ENCODE measurements at regions not wholly inside any gene's neighbourhood (a gene's known extent, or its start where the extent isn't known, plus 50 kb on each side); places are given as distances from the start of the nearest gene placed in this dataset.

GRCh38 chr11:19524171-19524671 lies 188.4 kb upstream of the NAV2 start:
- TF ChIP-seq MAX (IDR thresholded peaks at IDR 0.05; ENCODE audit: low read depth, low read length) (no peak), BCL3 (IDR thresholded peaks at IDR 0.05; ENCODE audit: borderline replicate concordance, insufficient read depth, low read depth, low read length, poor library complexity, severe bottlenecking) (no peak), SUZ12 (IDR thresholded peaks at IDR 0.05; ENCODE audit: unreplicated experiment) (no peak), KLF5 (IDR thresholded peaks at IDR 0.05; ENCODE audit: partially characterized antibody) (no peak), CREB1 (IDR thresholded peaks at IDR 0.05; ENCODE audit: low read depth) (no peak), HDGF (IDR thresholded peaks at IDR 0.05) (no peak), TARDBP (IDR thresholded peaks at IDR 0.05; ENCODE audit: borderline replicate concordance) (no peak), BCL11A (IDR thresholded peaks at IDR 0.05; ENCODE audit: low read depth, low read length) (no peak), ZNF207 (IDR thresholded peaks at IDR 0.05; ENCODE audit: borderline replicate concordance) (no peak), BRCA1 (IDR thresholded peaks at IDR 0.05; ENCODE audit: low read depth, low read length) (no peak), RUNX3 (IDR thresholded peaks at IDR 0.05; ENCODE audit: low read length) (no peak), SKIL (IDR thresholded peaks at IDR 0.05; ENCODE audit: low read depth, poor library complexity, severe bottlenecking) (no peak), SUPT20H (IDR thresholded peaks at IDR 0.05; ENCODE audit: borderline replicate concordance, control insufficient read depth, low read depth, low read length) (no peak), ZNF217 (IDR thresholded peaks at IDR 0.05) (no peak), POLR2AphosphoS5 (IDR thresholded peaks at IDR 0.05; ENCODE audit: low read length) (no peak), PKNOX1 (IDR thresholded peaks at IDR 0.05) (no peak), POLR2A (IDR thresholded peaks at IDR 0.05; ENCODE audit: low read depth, low read length) (no peak), MTA3 (IDR thresholded peaks at IDR 0.05; ENCODE audit: borderline replicate concordance, low read length) (no peak), FOXK2 (IDR thresholded peaks at IDR 0.05) (no peak), HDAC2 (IDR thresholded peaks at IDR 0.05) (no peak)
- SMC1A ChIA-PET (ENCODE audit: uncharacterized antibody, unreplicated experiment), result interaction anchor here (0.8 to 1.7 kb wide), 3 partner anchors 9 to 49 kb away, joined by 3 to 5 read pairs (median 3); no protein-coding TSS in a partner anchor
- Histone ChIP-seq H3K27me3 (replicated peaks in 1 of 2; ENCODE audit: control insufficient read depth in 2 of 2, insufficient read depth in 2 of 2, low read length in 1 of 2) (no peaks in the 10 kb centered on the region), H3K36me3 (ENCODE audit: control insufficient read depth in 2 of 2, insufficient read depth in 2 of 2, low read length in 1 of 2) (no peaks in the 10 kb centered on the region), H3K9me3 (replicated peaks; ENCODE audit: control insufficient read depth, insufficient read depth, low read length) (no peaks in the 10 kb centered on the region), H3K4me2 (ENCODE audit: control insufficient read depth, insufficient read depth) (no peak overlapping the region), H3K9ac (ENCODE audit: control insufficient read depth, insufficient read depth, low read length) (no peak overlapping the region), H2AFZ (ENCODE audit: control insufficient read depth, low read depth, low read length) (no peak overlapping the region), H3K4me1 (ENCODE audit: control insufficient read depth, insufficient read depth, low read length) (peaks cover 9% of the 10 kb centered on the region), H3K4me3 (no peak overlapping the region), H3K27ac (ENCODE audit: control insufficient read depth, insufficient read depth) (no peak overlapping the region), H4K20me1 (ENCODE audit: control insufficient read depth, insufficient read depth) (no peaks in the 10 kb centered on the region), H3K79me2 (ENCODE audit: control insufficient read depth, insufficient read depth, low read length) (no peaks in the 10 kb centered on the region)
- in situ Hi-C loops (cut with MboI), result no loop called here
- POLR2A ChIA-PET, result no interaction called here
- FAIRE-seq (no peak), DNase-seq (ENCODE audit: low read depth, low spot score) (no peak), ATAC-seq (no peak)
- RAD21 ChIA-PET (ENCODE audit: unreplicated experiment), result interaction anchor here (1.3 kb wide), 1 partner anchor 198 kb away, joined by 3 read pairs; no protein-coding TSS in a partner anchor
- no TSS peak for BruUV-seq (replicated peaks)
- WGBS (ENCODE audit: insufficient coverage, insufficient replicate concordance, low lambda C conversion rate, missing lambda C conversion rate), result 73% methylated on average over 8 of the region's 8 CpGs
- intact Hi-C loops (cut with micrococcal nuclease; ENCODE audit: unreplicated experiment), result no loop called here
- CTCF ChIA-PET, result interaction anchor here (0.9 to 1.4 kb wide), 3 partner anchors 29 to 453 kb away, joined by 3 to 8 read pairs (median 4); no protein-coding TSS in a partner anchor

Data from GM12878 (cell line).